GM12875 (cell line): ENCODE measurements at regions not wholly inside any gene's neighbourhood (a gene's known extent, or its start where the extent isn't known, plus 50 kb on each side); places are given as distances from the start of the nearest gene placed in this dataset.

ENCODE experiments used
- H3K4me3 ChIP-seq: one replicate; pipeline ENCODE4 v1.5.1; 2011; ENCODE audit warnings: low read depth, low read length, control low read depth
- TF ChIP-seq, protein P1 (sequence below): IDR thresholded peaks from 2 replicates; pipeline ENCODE4 v1.5.1; 2011; ENCODE audit warnings: low read depth, mild to moderate bottlenecking, control low read depth, inconsistent platforms, low read length, moderate library complexity, borderline replicate concordance; ENCODE audit not compliant: insufficient read depth

- H3K4me3 ChIP-seq: no peak overlapping the region
- TF ChIP-seq, protein P1, sequence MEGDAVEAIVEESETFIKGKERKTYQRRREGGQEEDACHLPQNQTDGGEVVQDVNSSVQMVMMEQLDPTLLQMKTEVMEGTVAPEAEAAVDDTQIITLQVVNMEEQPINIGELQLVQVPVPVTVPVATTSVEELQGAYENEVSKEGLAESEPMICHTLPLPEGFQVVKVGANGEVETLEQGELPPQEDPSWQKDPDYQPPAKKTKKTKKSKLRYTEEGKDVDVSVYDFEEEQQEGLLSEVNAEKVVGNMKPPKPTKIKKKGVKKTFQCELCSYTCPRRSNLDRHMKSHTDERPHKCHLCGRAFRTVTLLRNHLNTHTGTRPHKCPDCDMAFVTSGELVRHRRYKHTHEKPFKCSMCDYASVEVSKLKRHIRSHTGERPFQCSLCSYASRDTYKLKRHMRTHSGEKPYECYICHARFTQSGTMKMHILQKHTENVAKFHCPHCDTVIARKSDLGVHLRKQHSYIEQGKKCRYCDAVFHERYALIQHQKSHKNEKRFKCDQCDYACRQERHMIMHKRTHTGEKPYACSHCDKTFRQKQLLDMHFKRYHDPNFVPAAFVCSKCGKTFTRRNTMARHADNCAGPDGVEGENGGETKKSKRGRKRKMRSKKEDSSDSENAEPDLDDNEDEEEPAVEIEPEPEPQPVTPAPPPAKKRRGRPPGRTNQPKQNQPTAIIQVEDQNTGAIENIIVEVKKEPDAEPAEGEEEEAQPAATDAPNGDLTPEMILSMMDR: peak; percentile 46; the same call in 1 of the 2 replicates
These were observed 164.4 kb upstream of the PALMD start for GRCh38 chr1:99481391-99481996.

GRCh38 chr1:99482286-99482685 is 163.6 kb upstream of the PALMD start:
- H3K4me3 ChIP-seq: no peak overlapping the region
- TF ChIP-seq, protein P1: no peak

DNA sequence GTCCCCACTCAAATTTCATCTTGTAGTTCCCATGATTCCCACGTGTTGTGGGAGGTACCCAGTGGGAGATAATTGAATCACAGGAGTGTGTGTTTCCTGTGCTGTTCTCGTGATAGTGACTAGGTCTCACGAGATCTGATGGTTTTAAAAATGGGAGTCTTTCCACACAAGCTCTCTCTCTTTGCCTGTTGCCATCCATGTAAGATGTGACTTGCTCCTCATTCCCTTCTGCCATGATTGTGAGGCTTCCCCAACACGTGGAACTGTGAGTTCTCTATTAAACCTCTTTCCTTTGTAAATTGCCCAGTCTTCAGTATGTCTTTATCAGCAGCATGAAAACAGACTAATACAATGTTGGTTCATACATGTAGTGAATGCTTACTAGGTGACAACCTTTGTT is 163.2 kb upstream of the PALMD start:
- TF ChIP-seq, protein P1: no peak
- no peak overlapping the region for H3K4me3 ChIP-seq

DNA sequence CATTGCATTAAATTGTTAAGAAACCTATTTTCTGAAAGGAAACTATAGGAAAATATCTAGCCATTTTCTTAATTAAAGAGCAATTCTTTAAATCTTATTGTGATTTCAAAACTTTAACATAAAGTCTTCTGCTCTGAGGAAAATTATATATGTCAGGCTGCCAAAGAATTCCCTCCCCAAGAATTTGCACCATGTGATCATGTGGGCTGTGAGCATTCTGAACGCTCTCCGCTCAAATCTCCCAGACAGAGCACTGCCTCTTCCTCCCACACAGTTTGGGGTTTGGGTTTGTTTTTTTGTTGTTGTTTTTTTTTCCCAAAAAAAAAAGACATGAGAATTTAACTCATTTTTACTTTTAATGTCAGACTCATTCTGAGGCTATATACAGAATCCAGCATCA is 155.9 kb upstream of the PALMD start:
- H3K4me3 ChIP-seq: no peak overlapping the region
- TF ChIP-seq, protein P1: no peak

DNA sequence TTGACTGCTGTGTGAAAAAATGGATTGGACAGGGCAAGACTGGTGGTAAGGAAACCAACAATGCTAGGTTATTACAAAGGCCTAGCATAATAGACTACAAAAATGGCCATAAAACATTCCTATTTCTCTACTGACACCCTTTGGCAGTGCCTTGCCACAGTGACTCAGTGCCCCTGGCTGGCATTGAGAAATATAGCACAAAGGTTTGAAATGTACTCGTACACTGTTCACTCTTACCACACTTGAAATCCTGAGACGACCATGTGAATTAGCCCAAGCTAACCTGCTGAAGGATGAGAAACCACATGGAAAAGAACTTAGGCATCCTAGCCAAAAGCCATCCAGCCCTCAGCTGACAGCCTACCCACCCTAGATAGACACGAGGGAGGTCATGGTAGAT is 149.8 kb upstream of the PALMD start:
- TF ChIP-seq, protein P1: no peak
- no peak overlapping the region for H3K4me3 ChIP-seq

GRCh38 chr1:99497690-99498089 is 148.2 kb upstream of the PALMD start:
- TF ChIP-seq, protein P1: no peak
- H3K4me3 ChIP-seq: no peak overlapping the region

DNA sequence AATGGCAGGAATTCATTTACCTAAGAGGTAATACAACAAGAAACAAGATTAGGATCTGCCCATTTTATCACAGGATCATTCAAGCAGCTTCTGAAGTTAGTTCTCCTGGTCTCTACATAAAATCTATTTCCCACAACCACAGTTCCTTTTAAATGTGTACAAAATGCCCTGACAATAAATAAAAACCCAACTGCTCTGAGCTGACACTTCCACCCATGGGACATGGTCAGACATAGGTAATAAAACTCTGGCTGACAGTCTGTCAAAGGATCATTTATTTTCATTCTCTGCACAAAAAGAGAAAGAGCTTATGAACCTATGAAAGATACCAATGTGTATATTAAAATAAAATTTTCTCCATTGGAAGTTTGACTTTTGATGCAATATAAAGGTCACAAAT is 145.4 kb upstream of the PALMD start:
- TF ChIP-seq, protein P1: no peak
- H3K4me3 ChIP-seq: no peak overlapping the region
